Stimulated activated CD4-positive, alpha-beta T cell treated with anti-CD3 and anti-CD28 coated beads, Interleukin-1b, Interleukin-23, amount 100 ng/mL, for 24 hours (primary cell): ENCODE measurements at regions not wholly inside any gene's neighbourhood (a gene's known extent, or its start where the extent isn't known, plus 50 kb on each side); places are given as distances from the start of the nearest gene placed in this dataset.
"Not testable (repeated sequence)": the region's sequence is repeated elsewhere in the genome, so short reads cannot be mapped to it uniquely, and the experiment has no call there.

Source experiments
- DNase-seq, 4 experiments: peaks; one replicate each; pipeline ENCODE4 v3.0.0-alpha.2; 2020; ENCODE audit warnings: low read depth in 4 of 4, low spot score in 1 of 4

DNA sequence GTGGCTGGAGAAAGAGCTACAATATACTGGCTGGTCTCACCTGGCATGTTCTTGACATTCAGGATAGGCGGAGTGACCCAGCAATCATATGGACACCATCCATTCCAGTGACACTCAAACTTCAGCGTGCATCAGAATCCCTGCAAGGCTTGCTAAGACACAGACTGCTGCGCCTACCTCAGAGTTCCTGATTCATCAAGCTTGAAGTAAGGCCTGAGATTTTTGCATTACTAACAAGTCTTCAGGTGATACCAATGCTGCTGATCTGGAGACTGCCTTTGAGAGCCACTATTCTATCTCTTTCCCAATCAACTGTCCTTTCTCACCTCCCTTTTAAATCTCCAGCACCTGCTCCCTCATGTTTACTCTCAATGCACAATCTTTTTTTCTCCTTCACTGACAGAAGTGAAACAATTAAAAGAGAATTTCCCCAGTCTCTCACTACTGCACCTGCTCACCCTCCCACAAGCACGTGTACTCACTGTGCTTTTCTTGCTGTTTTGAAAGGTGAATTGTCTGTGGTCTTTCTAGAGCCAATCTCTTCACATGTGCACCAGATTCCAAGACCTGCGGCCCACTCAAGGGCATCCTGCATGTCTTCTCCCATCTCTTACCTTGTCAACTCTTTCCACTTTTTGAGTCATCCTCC is 519.2 kb downstream of the TTLL7 start:
- not testable (repeated sequence) for DNase-seq

- not testable (repeated sequence) for DNase-seq
Observed at GRCh38 chr1:83478127-83478526, 520.8 kb downstream of the TTLL7 start.

DNA sequence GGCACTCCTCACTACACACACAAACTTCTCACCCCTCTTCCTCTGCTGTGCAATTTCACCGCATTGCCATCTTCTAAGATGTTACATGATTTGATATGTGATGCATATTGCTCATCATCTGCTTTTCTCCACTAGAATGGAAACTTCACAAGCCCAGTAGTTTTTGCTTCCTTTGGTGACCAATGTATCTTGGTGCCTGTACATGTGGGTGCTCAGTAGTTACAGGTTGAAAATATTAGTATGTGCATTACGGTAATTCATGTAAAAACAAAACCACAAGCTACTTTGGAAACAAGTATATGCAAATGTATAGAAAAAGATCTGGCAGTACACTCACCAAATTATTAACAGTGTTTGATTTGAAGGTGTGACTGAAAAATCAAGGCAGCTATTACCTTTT is 522.4 kb downstream of the TTLL7 start:
- DNase-seq, result not testable (repeated sequence)

DNA sequence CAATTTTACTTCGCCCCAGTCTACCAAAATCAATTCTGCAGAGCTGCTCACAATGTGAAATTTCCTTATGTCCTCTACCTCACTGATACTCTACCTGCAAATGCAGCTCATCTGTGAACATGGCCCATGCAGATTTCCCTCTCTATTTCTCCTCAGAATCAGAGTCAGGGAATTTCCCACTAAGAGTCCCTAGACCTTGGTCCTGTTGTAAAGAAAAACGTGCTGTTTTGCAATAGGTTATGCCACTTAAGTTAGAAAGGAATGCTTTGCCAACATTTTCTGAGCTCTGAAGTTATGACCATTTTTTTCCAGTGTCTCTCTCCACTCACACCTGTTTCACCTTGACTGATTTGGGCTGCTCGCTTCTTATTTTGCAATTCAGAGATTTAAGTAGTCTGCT is 524.0 kb downstream of the TTLL7 start:
- not testable (repeated sequence) for DNase-seq

- not testable (repeated sequence) for DNase-seq
Observed at GRCh38 chr1:83473986-83474385, 524.9 kb downstream of the TTLL7 start.

- not testable (repeated sequence) for DNase-seq
Observed at GRCh38 chr1:83472066-83472465, 526.9 kb downstream of the TTLL7 start.

DNA sequence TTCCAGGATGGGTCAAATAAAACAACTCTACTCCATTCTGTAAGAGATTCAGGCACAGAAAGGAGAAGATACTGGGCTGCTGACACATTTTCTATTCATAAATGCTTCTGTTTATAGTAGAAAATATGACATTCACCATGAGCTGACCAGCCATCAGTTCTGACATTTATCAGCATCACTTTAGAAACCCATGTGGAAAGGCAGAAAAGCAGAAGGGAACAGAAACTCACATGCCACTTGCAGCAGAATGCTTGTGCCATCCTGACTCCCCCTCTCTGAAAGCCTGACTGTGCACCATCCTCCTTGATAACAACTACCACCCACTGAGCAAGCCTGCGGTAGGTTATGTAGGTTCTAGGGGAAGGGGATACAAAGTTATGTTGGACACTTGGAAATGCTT is 527.7 kb downstream of the TTLL7 start:
- not testable (repeated sequence) for DNase-seq

DNA sequence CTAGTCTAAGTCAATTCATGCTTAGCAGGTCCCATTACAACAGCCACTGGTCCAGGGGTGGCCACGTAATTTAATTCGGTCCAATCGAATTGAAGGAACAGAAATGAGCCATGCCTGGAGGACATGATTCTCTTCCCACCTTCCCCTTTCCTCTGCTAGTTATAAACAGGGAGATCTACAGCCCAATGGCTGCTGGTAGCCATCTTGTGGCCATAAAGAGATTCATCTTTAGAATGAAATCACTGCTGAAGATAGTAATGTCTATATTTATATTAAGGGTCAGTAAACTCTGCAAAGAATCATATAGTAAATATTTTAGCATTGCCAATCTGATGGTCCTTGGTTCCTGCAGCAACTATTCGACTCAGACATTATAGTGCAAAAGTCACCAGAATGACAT is 530.6 kb downstream of the TTLL7 start:
- not testable (repeated sequence) for DNase-seq

DNA sequence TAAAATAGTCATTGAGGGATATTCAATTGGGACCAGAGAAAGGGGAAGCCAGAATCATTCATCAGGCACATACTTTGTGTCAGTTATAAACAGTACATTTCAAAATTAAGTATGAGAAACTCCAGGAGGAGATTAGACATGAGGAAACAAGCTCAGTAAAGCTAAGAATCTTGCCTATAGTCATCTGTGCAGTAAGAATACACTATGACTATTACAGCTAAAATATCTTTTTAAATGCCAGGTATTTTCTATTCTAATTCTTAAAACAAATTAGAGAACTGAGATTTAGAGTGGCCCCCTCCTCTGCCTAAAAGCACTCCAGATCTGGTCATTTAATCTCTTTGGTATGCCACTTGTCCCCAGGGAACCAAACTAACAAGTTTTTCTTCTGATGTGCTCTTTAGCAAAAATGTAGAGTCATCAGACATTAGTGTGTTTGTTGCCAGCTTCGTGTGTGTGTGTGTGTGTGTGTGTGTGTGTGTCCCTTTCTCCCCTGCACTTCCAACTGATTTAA is 541.1 kb downstream of the TTLL7 start:
- not testable (repeated sequence) for DNase-seq

- not testable (repeated sequence) for DNase-seq
Observed at GRCh38 chr1:83457281-83457680, 541.7 kb downstream of the TTLL7 start.

GRCh38 chr1:83455753-83456152 is 543.2 kb downstream of the TTLL7 start:
- not testable (repeated sequence) for DNase-seq

GRCh38 chr1:83445873-83446272 is 553.1 kb downstream of the TTLL7 start:
- not testable (repeated sequence) for DNase-seq

DNA sequence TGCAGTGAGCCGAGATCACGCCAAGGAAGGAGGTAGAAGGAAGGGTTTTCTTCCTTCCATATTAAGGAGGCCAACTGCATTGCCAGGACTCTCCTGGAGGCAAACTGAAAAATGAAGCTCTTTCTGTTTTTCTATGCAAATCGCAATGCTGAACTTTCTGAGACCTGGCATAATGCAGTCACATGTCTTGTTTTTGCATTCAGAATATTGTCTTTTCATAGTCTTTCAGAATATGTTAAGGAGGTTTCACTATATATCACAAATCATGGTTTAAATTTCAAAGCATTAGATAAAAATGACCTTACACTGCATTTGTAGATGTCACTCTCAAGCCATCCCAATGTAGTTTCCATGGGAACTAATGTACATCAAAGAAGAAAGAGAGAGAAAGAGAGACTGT is 556.5 kb downstream of the TTLL7 start:
- not testable (repeated sequence) for DNase-seq

GRCh38 chr1:83440586-83440985 is 558.3 kb downstream of the TTLL7 start:
- not testable (repeated sequence) for DNase-seq

DNA sequence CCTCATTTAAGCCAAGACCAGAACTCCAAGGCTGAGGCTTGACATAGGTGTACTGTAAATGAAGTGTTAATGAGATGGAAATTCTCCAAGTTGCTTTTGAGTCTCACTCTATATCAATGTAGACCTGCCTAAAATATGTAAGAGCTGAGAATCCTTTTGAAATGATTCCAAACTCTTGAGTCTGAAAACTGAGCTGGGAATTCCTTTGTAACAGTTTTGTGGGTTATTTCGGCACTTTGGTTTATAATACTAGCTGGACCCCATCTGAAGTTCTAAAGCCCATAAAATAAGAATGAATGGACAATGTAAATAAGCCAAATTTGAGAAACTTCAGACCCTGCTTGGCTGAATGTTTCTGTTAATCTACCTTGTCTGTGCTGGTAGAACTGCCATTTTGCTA is 558.9 kb downstream of the TTLL7 start:
- not testable (repeated sequence) for DNase-seq

GRCh38 chr1:83438316-83438715 is 560.6 kb downstream of the TTLL7 start:
- not testable (repeated sequence) for DNase-seq

DNA sequence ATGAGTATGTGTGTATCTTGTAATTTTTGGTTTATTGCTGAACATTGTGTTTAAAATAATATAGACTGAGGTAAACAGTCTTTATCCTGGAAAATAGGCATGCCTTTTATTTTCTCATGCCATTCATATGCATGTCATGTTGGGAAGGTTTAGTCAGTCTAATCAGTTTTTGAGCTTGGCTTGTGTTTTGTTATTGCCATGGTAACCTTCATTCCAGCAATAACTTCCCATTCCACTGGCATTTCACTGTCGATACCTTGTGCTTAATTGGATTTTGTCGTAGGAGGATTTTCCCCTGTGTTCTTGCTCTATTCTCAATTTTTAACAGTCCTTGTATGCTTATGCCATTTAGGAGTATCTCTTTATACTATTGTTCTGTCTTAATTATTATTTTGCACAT is 563.6 kb downstream of the TTLL7 start:
- DNase-seq, result not testable (repeated sequence)

DNA sequence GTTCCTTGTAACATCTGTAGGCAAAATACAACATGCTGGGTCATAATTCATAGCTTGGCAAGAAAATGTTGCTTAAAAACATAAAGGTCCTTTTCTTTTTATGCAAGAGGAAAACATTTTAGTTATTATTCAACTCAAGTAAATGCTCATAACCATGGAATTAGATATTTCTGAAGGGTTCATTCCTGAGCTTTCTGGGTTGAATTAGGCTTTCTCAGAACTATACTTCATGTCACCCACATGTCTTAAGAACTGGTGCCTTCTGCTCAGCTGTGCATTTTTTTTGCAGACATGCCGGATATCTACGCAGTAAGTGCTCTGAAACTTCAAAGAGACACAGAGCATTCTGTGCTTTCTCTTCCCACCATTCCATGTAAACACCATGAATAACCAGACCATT is 571.4 kb downstream of the TTLL7 start:
- DNase-seq, result not testable (repeated sequence)

- not testable (repeated sequence) for DNase-seq
Observed at GRCh38 chr1:83423382-83423781, 575.5 kb downstream of the TTLL7 start.

GRCh38 chr1:83418558-83418957 is 580.4 kb downstream of the TTLL7 start:
- no peak for DNase-seq

DNA sequence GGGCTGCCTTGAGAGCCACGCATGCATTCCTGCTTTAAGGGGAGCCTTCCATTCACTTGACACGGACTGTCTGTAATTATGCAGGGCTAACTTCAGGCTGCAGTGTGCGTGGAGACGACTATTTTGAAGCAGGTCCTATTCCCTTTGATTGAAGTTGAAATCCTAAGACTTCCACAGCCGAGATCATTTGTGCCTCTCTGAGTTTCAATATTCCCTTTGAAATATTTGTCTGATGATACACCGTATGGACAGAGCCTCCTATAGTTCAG is 585.2 kb downstream of the TTLL7 start:
- DNase-seq, result not testable (repeated sequence)

GRCh38 chr1:83410746-83411413 is 588.1 kb downstream of the TTLL7 start:
- DNase-seq, result not testable (repeated sequence)
